C4-2B (cell line): ENCODE measurements at regions not wholly inside any gene's neighbourhood (a gene's known extent, or its start where the extent isn't known, plus 50 kb on each side); places are given as distances from the start of the nearest gene placed in this dataset.

ENCODE experiments used
- H3K27ac ChIP-seq: fragments of 450-650 bp; 2 replicates; pipeline ENCODE4 v1.5.1; 2017
- CTCF ChIP-seq: fragments of 450-650 bp; conservative IDR thresholded peaks from 2 replicates; pipeline ENCODE4 v1.5.1; 2017; ENCODE audit warnings: mild to moderate bottlenecking
- ZFX ChIP-seq: fragments of 450-650 bp; IDR thresholded peaks from 2 replicates; pipeline ENCODE4 v1.6.1; 2017

GRCh38 chr3:102176333-102177050, 258.3 kb upstream of the ZPLD1 start:
- TF ChIP-seq CTCF, result no peak
- TF ChIP-seq ZFX, result no peak
- no peak overlapping the region for H3K27ac ChIP-seq

- no peak for TF ChIP-seq CTCF
- TF ChIP-seq ZFX, result no peak
- H3K27ac ChIP-seq, result no peak overlapping the region
Measured at GRCh38 chr3:102177075-102177755, 257.6 kb upstream of the ZPLD1 start.

GRCh38 chr3:102178817-102179216, 256.0 kb upstream of the ZPLD1 start:
- no peak for TF ChIP-seq CTCF
- TF ChIP-seq ZFX, result no peak
- H3K27ac ChIP-seq, result no peak overlapping the region

GRCh38 chr3:102179326-102180177, 255.3 kb upstream of the ZPLD1 start:
- TF ChIP-seq CTCF, result no peak
- no peak for TF ChIP-seq ZFX
- H3K27ac ChIP-seq, result no peak overlapping the region

GRCh38 chr3:102180280-102180931, 254.4 kb upstream of the ZPLD1 start:
- TF ChIP-seq CTCF, result no peak
- no peak for TF ChIP-seq ZFX
- H3K27ac ChIP-seq, result no peak overlapping the region

- no peak overlapping the region for H3K27ac ChIP-seq
- TF ChIP-seq ZFX, result no peak
- no peak for TF ChIP-seq CTCF
Measured at GRCh38 chr3:102181175-102181920, 253.5 kb upstream of the ZPLD1 start.
